Panc1 (cell line): ENCODE measurements at regions not wholly inside any gene's neighbourhood (a gene's known extent, or its start where the extent isn't known, plus 50 kb on each side); places are given as distances from the start of the nearest gene placed in this dataset.

Source experiments
- ATAC-seq: fragments of 200-7000 bp; cut with Tn5 transposase; 2 replicates; pipeline ENCODE4 v1.9.1; 2020; ENCODE audit warnings: mild to moderate bottlenecking, moderate library complexity
- BruUV-seq: library from RNA; stranded (reverse); fragments of 400-500 nt; replicated peaks from 2 replicates; lab custom pipeline; 2021; lab: Mats Ljungman, UMichigan
- CTCF ChIA-PET: fragments of 300-600 bp; sonication (Branson Sonifier 250); formaldehyde crosslinking; loops from one replicate; lab custom pipeline; 2022; ENCODE audit warnings: antibody characterized with exemption; lab: Charles Lee
- POLR2A ChIA-PET: fragments of 300-600 bp; sonication (Branson Sonifier 250); formaldehyde crosslinking; loops from one replicate; lab custom pipeline; 2022; ENCODE audit warnings: antibody characterized with exemption; lab: Charles Lee
- DNase-seq: peaks from one replicate; pipeline ENCODE4 v3.0.0-alpha.2; 2010; ENCODE audit warnings: low read depth, low spot score
- H3K27ac ChIP-seq: 2 replicates; pipeline ENCODE4 v1.5.1; 2011; ENCODE audit warnings: mild to moderate bottlenecking, low read length, inconsistent platforms
- H3K27me3 ChIP-seq: fragments of 200-500 bp; sonication (Bioruptor generic); 2 replicates; pipeline ENCODE4 v1.6.0; 2014; ENCODE audit warnings: low read length, inconsistent platforms; ENCODE audit not compliant: control insufficient read depth, insufficient read depth
- H3K36me3 ChIP-seq: fragments of 200-500 bp; sonication (Bioruptor generic); 2 replicates; pipeline ENCODE4 v1.5.1; 2014; ENCODE audit warnings: inconsistent platforms, mild to moderate bottlenecking, low read length, moderate library complexity; ENCODE audit not compliant: control insufficient read depth, insufficient read depth
- H3K4me1 ChIP-seq: 2 replicates; pipeline ENCODE4 v1.5.1; 2011; ENCODE audit warnings: inconsistent platforms, mild to moderate bottlenecking, low read length, moderate library complexity; ENCODE audit not compliant: control insufficient read depth, insufficient read depth
- H3K4me3 ChIP-seq, 2 experiments: 2 replicates each; pipeline ENCODE4 v1.5.1; 2011 to 2012; ENCODE audit warnings: low read depth in 2 of 2, low read length in 2 of 2, mild to moderate bottlenecking in 2 of 2, inconsistent platforms in 1 of 2, moderate library complexity in 1 of 2
- H3K9me3 ChIP-seq: fragments of 200-500 bp; sonication (Bioruptor generic); 2 replicates; pipeline ENCODE4 v1.5.1; 2014; ENCODE audit warnings: low read depth, mild to moderate bottlenecking, inconsistent platforms, low read length, moderate library complexity; ENCODE audit not compliant: control insufficient read depth, insufficient read depth
- CTCF ChIP-seq: fragments of 450-650 bp; IDR thresholded peaks from 2 replicates; pipeline ENCODE4 v1.5.1; 2017; ENCODE audit warnings: mild to moderate bottlenecking
- POLR2AphosphoS5 ChIP-seq: IDR thresholded peaks from 2 replicates; pipeline ENCODE4 v1.6.1; 2012; ENCODE audit warnings: mild to moderate bottlenecking, low read depth, low read length, moderate library complexity
- REST ChIP-seq, 2 experiments: IDR thresholded peaks; 2 replicates each; pipeline ENCODE4 v1.6.1; 2011 to 2012; ENCODE audit warnings: low read depth in 2 of 2, control low read depth in 1 of 2, low read length in 1 of 2, mild to moderate bottlenecking in 1 of 2, moderate library complexity in 1 of 2; ENCODE audit not compliant: insufficient read depth in 1 of 2
- SIN3A ChIP-seq: IDR thresholded peaks from 2 replicates; pipeline ENCODE4 v1.6.1; 2012; ENCODE audit warnings: low read depth, mild to moderate bottlenecking, low read length, moderate library complexity, borderline replicate concordance; ENCODE audit not compliant: insufficient read depth
- TCF7L2 ChIP-seq: IDR thresholded peaks from 2 replicates; pipeline ENCODE4 v1.6.1; 2011; ENCODE audit warnings: mild to moderate bottlenecking, low read depth, low read length, inconsistent platforms
- in situ Hi-C: cut with HindIII; loops from 2 replicates; pipeline ENCODE4 v1.10.0; 2016; ENCODE audit warnings: low sequenced_read_pairs, low pct_unique_long_range_greater_than_20kb
- intact Hi-C: fragments of 100-400 bp; cut with micrococcal nuclease; formaldehyde crosslinking; loops from one replicate; pipeline ENCODE4 v1.10.0; 2022; ENCODE audit not compliant: unreplicated experiment

GRCh38 chr4:11746734-11747133 is 318.0 kb upstream of the HS3ST1 start:
- Histone ChIP-seq H3K4me3 (no peak overlapping the region), H3K27me3 (no peaks in the 10 kb centered on the region), H3K9me3 (no peaks in the 10 kb centered on the region), H3K4me1 (no peaks in the 10 kb centered on the region), H3K27ac (no peak overlapping the region), H3K36me3 (no peaks in the 10 kb centered on the region)
- ChIA-PET CTCF (no interaction called here), POLR2A (interaction anchor here (0.6 kb wide), 1 partner anchor 11 kb away, joined by 3 read pairs; no protein-coding TSS in a partner anchor)
- no peak for TF ChIP-seq SIN3A
- ATAC-seq = no peak
- intact Hi-C loops = no loop called here
- BruUV-seq = no TSS peak
- no peak for DNase-seq
- in situ Hi-C loops = no loop called here

- Histone ChIP-seq H3K27ac (no peak overlapping the region), H3K4me3 (no peak overlapping the region), H3K36me3 (no peaks in the 10 kb centered on the region), H3K4me1 (no peaks in the 10 kb centered on the region), H3K27me3 (no peaks in the 10 kb centered on the region), H3K9me3 (no peaks in the 10 kb centered on the region)
- TF ChIP-seq TCF7L2 (no peak), POLR2AphosphoS5 (no peak), REST (IDR thresholded peaks at IDR 0.05; ENCODE audit: insufficient read depth in 1 of 2, low read depth in 2 of 2, low read length in 1 of 2) (no peak), CTCF (no peak), SIN3A (no peak)
- in situ Hi-C loops = no loop called here
- no TSS peak for BruUV-seq
- ChIA-PET CTCF (no interaction called here), POLR2A (interaction anchor here (0.7 kb wide), 1 partner anchor 238 kb away, joined by 7 read pairs; no protein-coding TSS in a partner anchor)
- DNase-seq (no peak), ATAC-seq (no peak)
- intact Hi-C loops = no loop called here
These were observed 315.3 kb upstream of the HS3ST1 start for GRCh38 chr4:11743976-11744375.

GRCh38 chr4:11743236-11743635 is 314.5 kb upstream of the HS3ST1 start:
- H3K9me3 ChIP-seq = no peaks in the 10 kb centered on the region
- ChIA-PET POLR2A (no interaction called here), CTCF (no interaction called here)
- intact Hi-C loops = no loop called here
- ATAC-seq (no peak), DNase-seq (no peak)
- no TSS peak for BruUV-seq
- in situ Hi-C loops = no loop called here
- no peaks in the 10 kb centered on the region for H3K27me3 ChIP-seq
- no peak overlapping the region for H3K4me3 ChIP-seq
- H3K27ac ChIP-seq = no peak overlapping the region
- no peaks in the 10 kb centered on the region for H3K4me1 ChIP-seq
- TF ChIP-seq POLR2AphosphoS5 (no peak), REST (IDR thresholded peaks at IDR 0.05; ENCODE audit: insufficient read depth in 1 of 2, low read depth in 2 of 2, low read length in 1 of 2) (no peak), SIN3A (no peak), TCF7L2 (no peak), CTCF (no peak)
- no peaks in the 10 kb centered on the region for H3K36me3 ChIP-seq
